Stimulated activated CD4-positive, alpha-beta T cell treated with anti-CD3 and anti-CD28 coated beads, TNF-alpha, amount 100 ng/mL, for 48 hours (primary cell): ENCODE measurements at regions not wholly inside any gene's neighbourhood (a gene's known extent, or its start where the extent isn't known, plus 50 kb on each side); places are given as distances from the start of the nearest gene placed in this dataset.

Source experiments
- DNase-seq, 3 donors: peaks; one replicate each; pipeline ENCODE4 v3.0.0-alpha.2; 2020; ENCODE audit warnings: low read depth in 3 of 3

GRCh38 chr9:107730666-107731065 lies 241.1 kb upstream of the KLF4 start:
- no peak for DNase-seq

DNA sequence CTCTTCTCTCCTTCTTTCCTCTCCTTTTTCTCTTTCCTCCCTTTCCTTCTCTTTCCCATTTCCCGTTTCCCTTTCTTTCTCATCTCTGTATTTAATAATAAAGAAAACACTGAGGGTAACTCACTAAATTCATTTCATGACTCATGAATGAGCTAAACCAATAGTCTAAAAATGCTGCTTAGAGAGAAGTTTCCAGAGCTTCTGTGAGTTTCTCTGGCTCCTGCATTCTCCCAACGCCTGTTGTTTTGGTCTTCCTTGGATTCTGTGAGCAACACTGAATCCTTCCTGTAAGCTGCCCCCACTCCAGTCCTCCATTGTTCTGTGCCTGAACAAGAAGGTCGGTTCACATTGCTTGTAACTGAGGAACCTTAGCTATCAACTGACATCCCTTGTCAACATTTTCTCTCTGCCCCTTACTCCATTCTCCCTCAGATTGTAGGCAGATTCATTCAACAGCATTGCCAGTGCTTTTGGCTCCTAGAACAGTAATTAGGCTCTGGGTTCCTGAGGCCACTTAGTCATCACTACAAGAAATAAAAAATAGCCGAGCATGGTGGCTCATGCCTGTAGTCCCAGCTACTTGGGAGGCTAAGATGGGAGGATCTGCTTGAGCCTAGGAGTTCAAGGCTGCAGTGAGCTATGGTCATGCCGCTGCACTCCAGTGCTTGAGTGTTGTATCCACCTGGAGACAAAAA lies 237.7 kb upstream of the KLF4 start:
- DNase-seq = no peak

DNA sequence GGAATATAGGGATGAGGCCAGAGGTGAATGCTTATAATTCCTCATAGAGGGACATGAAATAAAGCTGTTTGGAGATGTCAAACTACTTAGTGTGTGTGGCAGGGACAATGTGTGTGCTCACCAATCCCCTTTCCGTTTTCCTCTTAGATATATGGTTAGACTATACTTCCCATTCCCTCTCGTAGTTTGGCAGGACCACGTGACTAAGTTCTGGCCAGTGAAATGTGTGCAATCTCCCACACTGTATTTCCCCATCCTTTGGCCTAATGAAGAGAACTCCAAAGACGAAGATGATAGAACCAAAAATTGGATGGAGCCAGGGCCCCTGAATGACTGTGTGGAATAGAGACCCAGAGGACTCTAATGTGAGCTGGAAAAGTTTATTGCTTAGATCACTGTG lies 233.4 kb upstream of the KLF4 start:
- no peak for DNase-seq

DNA sequence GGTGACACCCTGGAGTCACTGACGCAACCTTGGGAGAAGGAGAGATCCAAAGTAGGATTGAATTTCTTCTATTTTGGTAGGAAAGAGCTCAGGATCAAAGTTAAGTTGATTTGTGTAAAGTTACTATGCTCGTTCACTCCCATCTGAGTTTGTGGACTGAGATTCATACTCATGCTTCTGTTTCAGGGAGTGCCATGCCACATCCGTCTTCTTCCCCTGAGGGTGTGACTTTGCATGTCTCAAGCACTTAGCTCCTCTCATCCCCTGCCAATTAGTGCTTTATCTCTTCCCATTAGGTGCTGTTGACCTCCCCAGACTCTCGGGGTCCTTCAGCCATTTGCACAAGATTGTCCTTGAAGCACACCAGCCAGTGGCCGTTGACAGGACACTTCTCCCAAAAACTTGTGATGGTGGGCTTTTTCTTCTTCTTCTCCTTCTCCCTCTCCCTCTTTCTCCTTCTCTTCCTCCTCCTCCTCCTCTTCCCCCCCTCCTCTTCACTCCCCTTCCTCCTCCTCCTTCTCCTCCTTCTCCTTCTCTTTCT lies 232.2 kb upstream of the KLF4 start:
- DNase-seq = no peak

DNA sequence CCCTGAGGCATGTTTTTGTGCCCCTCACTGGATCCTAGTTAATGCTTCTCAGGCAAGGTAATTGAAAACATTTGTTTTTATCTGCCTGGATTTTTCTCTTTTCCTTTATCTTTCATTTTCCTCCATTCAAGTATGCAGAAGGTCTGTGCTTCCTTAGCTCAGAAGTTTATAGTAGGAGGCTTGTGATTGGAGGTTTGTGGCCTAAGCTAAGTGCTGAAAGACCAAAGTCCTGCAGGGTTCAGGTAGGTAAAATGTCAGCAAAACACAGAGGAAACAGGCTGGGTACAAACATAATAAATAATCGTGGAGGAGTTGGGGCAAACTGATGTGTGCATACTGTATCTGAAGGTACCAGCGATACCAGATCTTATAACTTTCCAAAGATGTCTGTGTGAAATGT lies 230.9 kb upstream of the KLF4 start:
- DNase-seq = no peak

GRCh38 chr9:107717529-107718314 lies 228.2 kb upstream of the KLF4 start:
- no peak for DNase-seq

DNA sequence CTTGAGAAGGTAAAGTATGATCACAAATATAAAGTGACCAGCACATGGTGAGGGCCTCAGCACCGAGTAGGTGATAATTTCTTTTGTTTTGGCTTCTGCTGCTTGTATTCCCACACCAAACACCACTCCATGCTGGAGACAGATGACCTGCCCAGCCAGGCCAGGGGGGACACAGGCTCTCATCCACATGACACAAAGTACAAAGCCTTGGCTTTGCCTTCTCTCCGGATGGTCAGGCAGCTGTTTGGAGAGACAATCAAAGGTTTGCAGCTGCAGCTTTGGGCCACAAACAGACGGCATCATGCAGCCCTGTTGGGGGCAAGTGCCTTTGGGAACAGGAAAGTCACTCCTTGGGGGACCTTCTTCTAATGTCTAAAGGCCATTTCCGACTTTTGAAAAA lies 226.2 kb upstream of the KLF4 start:
- DNase-seq = no peak

DNA sequence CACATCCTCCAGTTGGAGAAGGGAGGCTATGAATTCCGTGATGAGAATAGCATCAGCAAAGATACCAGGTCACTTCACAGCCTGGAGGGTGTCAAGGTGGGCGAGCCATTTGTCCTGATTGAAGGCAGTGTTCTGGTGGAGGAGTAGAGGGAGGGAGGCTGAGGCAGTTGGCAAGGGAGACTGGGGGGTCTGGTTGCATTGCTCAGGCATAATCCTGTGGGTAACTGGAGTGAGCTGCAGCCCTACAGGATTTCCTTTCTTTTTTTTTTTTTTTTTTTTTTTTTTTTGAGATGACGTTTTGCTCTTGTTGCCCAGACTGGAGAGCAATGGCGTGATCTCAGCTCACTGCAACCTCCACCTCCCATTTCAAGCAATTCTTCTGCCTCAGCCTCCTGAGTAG lies 223.9 kb upstream of the KLF4 start:
- no peak for DNase-seq

GRCh38 chr9:107712390-107712789 lies 222.8 kb upstream of the KLF4 start:
- no peak for DNase-seq

GRCh38 chr9:107711542-107711941 lies 222.0 kb upstream of the KLF4 start:
- DNase-seq = no peak

GRCh38 chr9:107710953-107711352 lies 221.4 kb upstream of the KLF4 start:
- no peak for DNase-seq

DNA sequence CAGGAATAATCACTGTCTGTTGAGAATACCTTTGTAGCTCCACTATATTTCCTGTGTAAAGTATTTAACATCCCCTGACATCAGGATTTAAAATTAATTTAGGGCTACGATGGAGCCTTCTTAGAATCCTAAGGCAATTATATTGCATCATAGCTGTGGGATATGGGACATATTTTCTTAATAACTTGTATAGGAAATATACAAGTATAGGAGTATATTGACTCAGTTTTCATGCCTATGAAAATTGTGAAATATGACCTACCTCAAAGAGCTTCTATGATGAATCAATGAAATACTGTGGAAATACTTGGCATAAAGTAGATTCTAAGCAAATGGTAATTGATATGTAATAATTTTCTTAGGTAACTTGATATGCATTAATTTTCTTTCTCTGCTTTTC lies 221.0 kb upstream of the KLF4 start:
- DNase-seq = no peak

DNA sequence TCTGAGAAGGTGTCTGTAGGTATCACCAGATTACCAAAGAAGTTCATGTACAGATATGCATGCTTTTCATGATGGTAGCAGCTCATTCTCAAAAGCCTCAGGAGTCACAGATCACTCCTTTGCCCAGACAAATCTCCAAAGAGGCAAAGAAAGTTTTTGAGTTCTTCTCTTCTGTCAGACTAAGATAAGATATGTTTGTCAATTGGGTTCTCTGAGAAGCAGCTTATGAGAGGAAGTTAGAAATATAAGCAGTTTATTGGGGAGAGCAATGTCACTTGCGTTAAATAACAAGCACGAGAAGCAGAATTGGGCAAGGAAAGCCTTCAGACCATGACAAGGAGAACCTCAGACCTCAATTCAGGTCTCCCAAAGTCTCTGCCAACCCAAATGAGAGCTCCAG lies 219.2 kb upstream of the KLF4 start:
- DNase-seq = no peak

- DNase-seq = no peak
Observed at GRCh38 chr9:107707915-107708441, 218.4 kb upstream of the KLF4 start.

- no peak for DNase-seq
Observed at GRCh38 chr9:107707428-107707837, 217.9 kb upstream of the KLF4 start.

- DNase-seq = no peak
Observed at GRCh38 chr9:107706701-107707427, 217.3 kb upstream of the KLF4 start.

- no peak for DNase-seq
Observed at GRCh38 chr9:107705521-107705920, 216.0 kb upstream of the KLF4 start.

- no peak for DNase-seq
Observed at GRCh38 chr9:107704774-107705173, 215.2 kb upstream of the KLF4 start.

- DNase-seq = no peak
Observed at GRCh38 chr9:107703651-107704050, 214.1 kb upstream of the KLF4 start.

DNA sequence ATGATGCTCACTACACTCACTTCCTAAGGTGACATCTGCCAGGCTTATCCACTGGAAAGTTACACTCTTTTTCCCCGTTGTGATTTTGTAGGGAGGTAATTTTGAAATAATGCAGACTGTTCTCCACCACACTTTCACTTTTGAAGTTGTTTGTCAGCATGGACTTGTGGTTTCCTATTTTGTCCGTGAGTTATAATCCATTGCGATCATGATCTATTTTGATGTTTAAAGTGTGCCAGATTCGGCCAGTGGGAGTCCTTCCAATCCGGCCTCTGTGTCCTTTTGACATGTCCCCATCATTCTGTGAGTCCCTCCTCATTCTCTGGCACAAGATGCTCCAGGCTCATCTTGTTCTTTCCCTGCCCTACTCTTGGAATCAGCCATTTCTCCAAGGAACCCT lies 211.3 kb upstream of the KLF4 start:
- DNase-seq = no peak

DNA sequence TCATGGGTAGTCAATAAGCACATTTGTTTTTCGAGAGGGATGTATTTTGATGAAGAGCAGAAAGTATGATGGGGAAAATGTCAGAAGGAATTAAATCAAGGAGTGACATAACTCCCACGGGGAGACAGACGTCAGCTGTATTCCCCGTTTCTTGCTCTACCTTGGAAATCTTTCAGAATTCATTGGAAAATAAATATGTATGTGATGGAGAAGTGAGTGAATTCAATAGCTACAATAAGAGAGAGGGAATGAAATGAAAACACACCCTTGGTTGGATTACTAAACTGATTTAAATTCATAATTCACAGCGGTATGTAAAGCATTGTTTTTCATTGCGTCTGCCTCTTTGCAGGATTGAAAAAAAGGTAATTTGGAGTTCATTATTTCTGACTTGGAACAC lies 209.7 kb upstream of the KLF4 start:
- no peak for DNase-seq

DNA sequence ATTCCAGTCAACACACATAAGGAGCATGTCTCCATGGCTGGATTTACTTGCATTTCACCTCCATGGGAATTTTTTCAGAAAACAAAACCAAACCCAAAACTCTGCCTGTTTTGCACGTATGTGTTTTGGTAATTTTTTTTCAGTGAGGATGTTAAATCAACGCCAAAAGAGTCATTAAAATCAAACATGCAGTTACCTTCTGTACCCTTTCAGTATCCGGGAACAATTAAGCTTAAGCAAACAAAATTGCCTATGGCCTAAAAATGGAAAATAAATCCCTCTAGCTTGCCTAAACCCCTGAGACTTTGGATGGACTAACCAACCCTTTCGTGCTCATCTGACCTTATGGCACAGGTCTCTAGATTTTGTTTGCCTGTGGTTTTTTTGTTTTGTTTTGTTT lies 209.2 kb upstream of the KLF4 start:
- no peak for DNase-seq
